Smooth muscle cell (in vitro differentiated cells): ENCODE measurements at regions not wholly inside any gene's neighbourhood (a gene's known extent, or its start where the extent isn't known, plus 50 kb on each side); places are given as distances from the start of the nearest gene placed in this dataset.
"Not testable (repeated sequence)": the region's sequence is repeated elsewhere in the genome, so short reads cannot be mapped to it uniquely, and the experiment has no call there.

Experiments used
- DNase-seq: peaks from one replicate; lab custom pipeline; 2025; ENCODE audit not compliant: unreplicated experiment; lab: John Stamatoyannopoulos, UW
- H2AFZ ChIP-seq: fragments of 200-600 bp; sonication (generic); 2 replicates; pipeline ENCODE4 v1.6.0; 2016; ENCODE audit warnings: antibody characterized with exemption, low read depth, mild to moderate bottlenecking
- H3F3A ChIP-seq: fragments of 200-600 bp; sonication (generic); 2 replicates; pipeline ENCODE4 v1.6.0; 2017; ENCODE audit warnings: antibody characterized with exemption, low read depth
- H3K27ac ChIP-seq: fragments of 200-600 bp; sonication (generic); 2 replicates; pipeline ENCODE4 v1.5.1; 2016; ENCODE audit warnings: low read depth, mild to moderate bottlenecking
- H3K27me3 ChIP-seq: fragments of 200-600 bp; sonication (generic); 2 replicates; pipeline ENCODE4 v1.6.1; 2016; ENCODE audit warnings: low read depth, mild to moderate bottlenecking
- H3K36me3 ChIP-seq: fragments of 200-600 bp; sonication (generic); 2 replicates; pipeline ENCODE4 v1.5.1; 2016; ENCODE audit warnings: low read depth
- H3K4me1 ChIP-seq: fragments of 200-600 bp; sonication (generic); 2 replicates; pipeline ENCODE4 v1.5.1; 2016; ENCODE audit warnings: low read depth
- H3K4me2 ChIP-seq: fragments of 200-600 bp; sonication (generic); 2 replicates; pipeline ENCODE4 v1.6.0; 2016; ENCODE audit warnings: mild to moderate bottlenecking
- H3K4me3 ChIP-seq: fragments of 200-600 bp; sonication (generic); 2 replicates; pipeline ENCODE4 v1.5.1; 2016; ENCODE audit warnings: mild to moderate bottlenecking
- H3K79me2 ChIP-seq: fragments of 200-600 bp; sonication (generic); 2 replicates; pipeline ENCODE4 v1.6.0; 2016; ENCODE audit warnings: low read depth, mild to moderate bottlenecking
- H3K9ac ChIP-seq: fragments of 200-600 bp; sonication (generic); 2 replicates; pipeline ENCODE4 v1.6.0; 2016; ENCODE audit warnings: low read depth
- H3K9me3 ChIP-seq: fragments of 200-600 bp; sonication (generic); replicated peaks from 2 replicates; pipeline ENCODE4 v1.5.1; 2016; ENCODE audit warnings: low read depth
- H4K20me1 ChIP-seq: fragments of 200-600 bp; sonication (generic); 2 replicates; pipeline ENCODE4 v1.6.0; 2016; ENCODE audit warnings: low read depth
- WGBS: methylation state at CpG from one replicate; pipeline ENCODE4 v1.1.7; 2016; ENCODE audit warnings: low lambda C conversion rate; 5-methylcytosine and 5-hydroxymethylcytosine counted together
- TF ChIP-seq, protein P1 (sequence below): fragments of 200-600 bp; sonication (generic); IDR thresholded peaks from 2 replicates; pipeline ENCODE4 v1.5.1; 2017; ENCODE audit warnings: borderline replicate concordance, mild to moderate bottlenecking, antibody characterized with exemption; ENCODE audit not compliant: insufficient read depth, poor library complexity, severe bottlenecking

- no peaks in the 10 kb centered on the region for H3K79me2 ChIP-seq
- H3K4me3 ChIP-seq: no peak overlapping the region
- H4K20me1 ChIP-seq: no peaks in the 10 kb centered on the region
- DNase-seq: no peak
- TF ChIP-seq, protein P1, sequence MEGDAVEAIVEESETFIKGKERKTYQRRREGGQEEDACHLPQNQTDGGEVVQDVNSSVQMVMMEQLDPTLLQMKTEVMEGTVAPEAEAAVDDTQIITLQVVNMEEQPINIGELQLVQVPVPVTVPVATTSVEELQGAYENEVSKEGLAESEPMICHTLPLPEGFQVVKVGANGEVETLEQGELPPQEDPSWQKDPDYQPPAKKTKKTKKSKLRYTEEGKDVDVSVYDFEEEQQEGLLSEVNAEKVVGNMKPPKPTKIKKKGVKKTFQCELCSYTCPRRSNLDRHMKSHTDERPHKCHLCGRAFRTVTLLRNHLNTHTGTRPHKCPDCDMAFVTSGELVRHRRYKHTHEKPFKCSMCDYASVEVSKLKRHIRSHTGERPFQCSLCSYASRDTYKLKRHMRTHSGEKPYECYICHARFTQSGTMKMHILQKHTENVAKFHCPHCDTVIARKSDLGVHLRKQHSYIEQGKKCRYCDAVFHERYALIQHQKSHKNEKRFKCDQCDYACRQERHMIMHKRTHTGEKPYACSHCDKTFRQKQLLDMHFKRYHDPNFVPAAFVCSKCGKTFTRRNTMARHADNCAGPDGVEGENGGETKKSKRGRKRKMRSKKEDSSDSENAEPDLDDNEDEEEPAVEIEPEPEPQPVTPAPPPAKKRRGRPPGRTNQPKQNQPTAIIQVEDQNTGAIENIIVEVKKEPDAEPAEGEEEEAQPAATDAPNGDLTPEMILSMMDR: no peak
- no peaks in the 10 kb centered on the region for H3K4me1 ChIP-seq
- no peak overlapping the region for H3K9ac ChIP-seq
- no peaks in the 10 kb centered on the region for H3K36me3 ChIP-seq
- no peak overlapping the region for H2AFZ ChIP-seq
- no peaks in the 10 kb centered on the region for H3F3A ChIP-seq
- no peak overlapping the region for H3K27ac ChIP-seq
- H3K9me3 ChIP-seq: no peaks in the 10 kb centered on the region
- no peak overlapping the region for H3K4me2 ChIP-seq
- H3K27me3 ChIP-seq: no peaks in the 10 kb centered on the region
These were observed 386.1 kb upstream of the SYNCRIP start for GRCh38 chr6:86028776-86029175.

- H4K20me1 ChIP-seq, H3K4me3 ChIP-seq, H3F3A ChIP-seq, DNase-seq, H3K4me1 ChIP-seq, H3K9me3 ChIP-seq, H3K27me3 ChIP-seq, H3K4me2 ChIP-seq, H2AFZ ChIP-seq, H3K36me3 ChIP-seq, H3K9ac ChIP-seq, H3K79me2 ChIP-seq, H3K27ac ChIP-seq: not testable (repeated sequence)
- 63% methylated on average over 8 of the region's 10 CpGs for WGBS
These were observed 384.2 kb upstream of the SYNCRIP start for GRCh38 chr6:86026890-86027289.

DNA sequence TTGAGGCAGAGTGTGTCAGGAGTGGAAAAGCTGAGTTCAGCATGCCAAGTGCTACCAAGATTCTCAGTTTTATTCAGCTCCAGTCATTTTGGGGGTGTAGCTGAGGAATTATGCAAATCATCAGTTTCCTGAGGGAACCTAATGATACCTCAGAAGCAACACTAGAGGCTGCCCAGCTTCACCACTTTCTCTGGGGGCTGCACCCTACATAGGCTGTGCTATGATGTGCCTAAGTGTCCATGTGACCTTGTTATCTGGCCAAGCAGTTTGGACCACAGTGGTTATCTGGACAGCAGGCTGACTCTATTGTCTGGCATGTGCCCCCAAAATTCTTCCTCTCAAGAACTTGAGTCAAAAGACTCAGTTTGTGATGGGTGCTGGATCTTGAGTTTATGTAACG, 374.6 kb upstream of the SYNCRIP start:
- no peak overlapping the region for H3K4me2 ChIP-seq
- DNase-seq: no peak

DNA sequence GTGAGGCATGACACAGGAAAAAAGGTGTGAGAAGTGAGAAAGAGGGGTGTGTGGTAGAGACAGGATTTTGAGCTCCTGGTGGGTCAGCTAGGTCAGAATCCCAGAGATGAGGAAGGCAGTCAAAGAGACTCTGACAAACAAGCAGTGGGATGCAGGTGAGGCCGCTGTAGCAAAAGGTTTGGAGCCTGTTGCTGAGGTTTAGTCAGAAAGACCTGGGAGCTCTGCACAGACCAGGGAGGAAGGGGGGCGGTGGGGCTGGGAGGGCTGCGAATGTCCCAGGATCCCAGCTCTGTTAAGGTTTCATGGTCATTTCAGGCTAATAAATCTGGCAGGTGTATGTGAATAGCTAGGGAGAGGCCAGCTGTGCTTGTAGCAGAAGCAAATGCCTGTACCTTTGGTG, 373.9 kb upstream of the SYNCRIP start:
- H4K20me1 ChIP-seq: no peaks in the 10 kb centered on the region
- H3K36me3 ChIP-seq: no peaks in the 10 kb centered on the region
- TF ChIP-seq, protein P1: no peak
- no peak overlapping the region for H3K9ac ChIP-seq
- H3K4me3 ChIP-seq: no peak overlapping the region
- DNase-seq: no peak
- no peaks in the 10 kb centered on the region for H3K27me3 ChIP-seq
- no peaks in the 10 kb centered on the region for H3F3A ChIP-seq
- H3K4me2 ChIP-seq: no peak overlapping the region
- H3K9me3 ChIP-seq: no peaks in the 10 kb centered on the region
- no peaks in the 10 kb centered on the region for H3K79me2 ChIP-seq
- WGBS: 90% methylated on average over 3 of the region's 3 CpGs
- no peaks in the 10 kb centered on the region for H3K4me1 ChIP-seq
- H3K27ac ChIP-seq: no peak overlapping the region
- H2AFZ ChIP-seq: no peak overlapping the region

More for the DNA sequence above, 374.6 kb upstream of the SYNCRIP start:
- Histone ChIP-seq H3K27me3 (no peaks in the 10 kb centered on the region), H3K4me1 (no peaks in the 10 kb centered on the region), H3K27ac (no peak overlapping the region), H4K20me1 (no peaks in the 10 kb centered on the region), H2AFZ (no peak overlapping the region), H3F3A (no peaks in the 10 kb centered on the region), H3K79me2 (no peaks in the 10 kb centered on the region), H3K9ac (no peak overlapping the region), H3K9me3 (no peaks in the 10 kb centered on the region), H3K4me3 (no peak overlapping the region), H3K36me3 (no peaks in the 10 kb centered on the region)
- TF ChIP-seq, protein P1: no peak
- WGBS: 94% methylated on average over 1 of the region's 1 CpG
